CD4-positive, alpha-beta T cell (primary cell): ENCODE measurements at regions not wholly inside any gene's neighbourhood (a gene's known extent, or its start where the extent isn't known, plus 50 kb on each side); places are given as distances from the start of the nearest gene placed in this dataset.

Experiments used
- ATAC-seq: fragments of 200-7000 bp; cut with Tn5 transposase; one replicate; pipeline ENCODE4 v1.10.0; 2022; ENCODE audit warnings: mild to moderate bottlenecking; ENCODE audit not compliant: poor library complexity
- CTCF ChIA-PET: fragments of 350-600 bp; sonication (Branson Sonifier 250); formaldehyde crosslinking; loops from one replicate; lab custom pipeline; 2021; ENCODE audit warnings: antibody characterized with exemption, inconsistent platforms; lab: Charles Lee
- POLR2A ChIA-PET: fragments of 350-600 bp; sonication (Branson Sonifier 250); formaldehyde crosslinking; loops from one replicate; lab custom pipeline; 2021; ENCODE audit warnings: antibody characterized with exemption, inconsistent platforms; lab: Charles Lee
- DNase-seq, 14 experiments: peaks; one replicate each; pipeline ENCODE4 v3.0.0-alpha.2; 2013 to 2020; ENCODE audit warnings: mixed read lengths in 2 of 14
- H3K27ac ChIP-seq, 2 donors: one replicate each; pipeline versions ENCODE4 v1.5.1 to v1.7.0; 2013; ENCODE audit warnings: low read length in 2 of 2, low read depth in 1 of 2, mild to moderate bottlenecking in 1 of 2
- H3K27me3 ChIP-seq, 2 experiments: 1 replicate in 1 of 2; 2 replicates in 1 of 2; pipeline versions ENCODE4 v1.6.1 to v1.7.0; 2013; ENCODE audit warnings: low read length in 2 of 2, control low read depth in 1 of 2, mild to moderate bottlenecking in 1 of 2, moderate library complexity in 1 of 2; ENCODE audit not compliant: insufficient read depth in 2 of 2, control insufficient read depth in 1 of 2
- H3K36me3 ChIP-seq: one replicate; pipeline ENCODE4 v1.6.1; 2013; ENCODE audit warnings: low read length, control low read depth; ENCODE audit not compliant: insufficient read depth
- H3K4me1 ChIP-seq: one replicate; pipeline ENCODE4 v1.6.1; 2013; ENCODE audit warnings: low read length, control low read depth; ENCODE audit not compliant: insufficient read depth
- H3K4me3 ChIP-seq: one replicate; pipeline ENCODE4 v1.5.1; 2013; ENCODE audit warnings: mild to moderate bottlenecking, low read length, moderate library complexity
- H3K9me3 ChIP-seq, 2 experiments: 1 replicate in 1 of 2; 2 replicates in 1 of 2; pipeline versions ENCODE4 v1.6.1 to v1.7.0; 2013; ENCODE audit warnings: low read length in 2 of 2, mild to moderate bottlenecking in 2 of 2, control low read depth in 1 of 2, moderate library complexity in 1 of 2; ENCODE audit not compliant: control insufficient read depth in 1 of 2, insufficient read depth in 1 of 2
- H3K27ac Mint-ChIP-seq: one replicate; pipeline ENCODE4 v1.8.0; 2020; ENCODE audit warnings: mixed read lengths
- H3K27me3 Mint-ChIP-seq: one replicate; pipeline ENCODE4 v1.8.0; 2021; ENCODE audit warnings: mixed read lengths
- H3K36me3 Mint-ChIP-seq: one replicate; pipeline ENCODE4 v1.8.0; 2021; ENCODE audit warnings: low read depth, mixed read lengths
- H3K4me1 Mint-ChIP-seq: one replicate; pipeline ENCODE4 v1.8.0; 2021; ENCODE audit warnings: low read depth, mixed read lengths
- H3K4me3 Mint-ChIP-seq: one replicate; pipeline ENCODE4 v1.8.0; 2020; ENCODE audit warnings: mild to moderate bottlenecking, mixed read lengths
- H3K9me3 Mint-ChIP-seq: one replicate; pipeline ENCODE4 v1.8.0; 2020; ENCODE audit warnings: mixed read lengths
- intact Hi-C, 2 experiments: fragments of 100-400 bp; cut with DNase I in 1 of 2; cut with micrococcal nuclease in 1 of 2; formaldehyde crosslinking; loops; one replicate each; pipeline versions ENCODE4 v1.15.1 to v1.9.0; 2023 to 2025; cut with DNase I, micrococcal nuclease
- TF ChIP-seq, protein P1 (sequence below): fragments of 200-600 bp; IDR thresholded peaks from one replicate; pipeline ENCODE4 v1.8.0; 2022; ENCODE audit warnings: antibody characterized with exemption, mild to moderate bottlenecking

DNA sequence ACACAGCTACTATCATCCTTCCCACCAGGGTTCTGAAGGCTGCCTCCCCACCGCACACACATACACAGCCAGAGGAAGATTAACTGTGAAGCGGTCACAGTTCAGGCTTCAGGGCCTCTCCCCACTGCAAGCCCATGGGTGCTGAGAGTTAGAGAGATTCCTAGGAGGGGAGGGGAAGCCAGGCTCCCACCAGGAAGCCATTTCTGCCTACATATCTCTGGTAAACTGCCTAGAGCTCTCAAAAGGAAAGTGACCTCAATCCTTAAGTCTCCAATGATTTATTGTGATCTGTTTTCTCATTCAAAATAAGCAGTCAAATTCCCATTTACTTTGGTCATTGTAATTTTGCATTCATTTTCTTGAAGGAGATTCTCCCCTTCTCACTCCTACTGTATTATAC lies 141.0 kb upstream of the BNIP2 start:
- intact Hi-C loops, result no loop called here
- H3K27me3 ChIP-seq, result no peaks in the 10 kb centered on the region
- H3K36me3 ChIP-seq, result no peaks in the 10 kb centered on the region
- Mint-ChIP-seq H3K4me3 (no peak overlapping the region), H3K9me3 (no peaks in the 10 kb centered on the region), H3K27ac (no peak overlapping the region), H3K27me3 (no peaks in the 10 kb centered on the region), H3K36me3 (no peaks in the 10 kb centered on the region), H3K4me1 (no peaks in the 10 kb centered on the region)
- no peaks in the 10 kb centered on the region for H3K9me3 ChIP-seq
- no peak for DNase-seq
- CTCF ChIA-PET, result no interaction called here
- TF ChIP-seq, protein P1, sequence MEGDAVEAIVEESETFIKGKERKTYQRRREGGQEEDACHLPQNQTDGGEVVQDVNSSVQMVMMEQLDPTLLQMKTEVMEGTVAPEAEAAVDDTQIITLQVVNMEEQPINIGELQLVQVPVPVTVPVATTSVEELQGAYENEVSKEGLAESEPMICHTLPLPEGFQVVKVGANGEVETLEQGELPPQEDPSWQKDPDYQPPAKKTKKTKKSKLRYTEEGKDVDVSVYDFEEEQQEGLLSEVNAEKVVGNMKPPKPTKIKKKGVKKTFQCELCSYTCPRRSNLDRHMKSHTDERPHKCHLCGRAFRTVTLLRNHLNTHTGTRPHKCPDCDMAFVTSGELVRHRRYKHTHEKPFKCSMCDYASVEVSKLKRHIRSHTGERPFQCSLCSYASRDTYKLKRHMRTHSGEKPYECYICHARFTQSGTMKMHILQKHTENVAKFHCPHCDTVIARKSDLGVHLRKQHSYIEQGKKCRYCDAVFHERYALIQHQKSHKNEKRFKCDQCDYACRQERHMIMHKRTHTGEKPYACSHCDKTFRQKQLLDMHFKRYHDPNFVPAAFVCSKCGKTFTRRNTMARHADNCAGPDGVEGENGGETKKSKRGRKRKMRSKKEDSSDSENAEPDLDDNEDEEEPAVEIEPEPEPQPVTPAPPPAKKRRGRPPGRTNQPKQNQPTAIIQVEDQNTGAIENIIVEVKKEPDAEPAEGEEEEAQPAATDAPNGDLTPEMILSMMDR, result no peak
- POLR2A ChIA-PET, result interaction anchor here (1.5 kb wide), 1 partner anchor 26 kb away, joined by 4 read pairs; no protein-coding TSS in a partner anchor
- no peak for ATAC-seq
- H3K4me3 ChIP-seq, result no peak overlapping the region
- H3K4me1 ChIP-seq, result no peaks in the 10 kb centered on the region
- H3K27ac ChIP-seq, result no peak overlapping the region

DNA sequence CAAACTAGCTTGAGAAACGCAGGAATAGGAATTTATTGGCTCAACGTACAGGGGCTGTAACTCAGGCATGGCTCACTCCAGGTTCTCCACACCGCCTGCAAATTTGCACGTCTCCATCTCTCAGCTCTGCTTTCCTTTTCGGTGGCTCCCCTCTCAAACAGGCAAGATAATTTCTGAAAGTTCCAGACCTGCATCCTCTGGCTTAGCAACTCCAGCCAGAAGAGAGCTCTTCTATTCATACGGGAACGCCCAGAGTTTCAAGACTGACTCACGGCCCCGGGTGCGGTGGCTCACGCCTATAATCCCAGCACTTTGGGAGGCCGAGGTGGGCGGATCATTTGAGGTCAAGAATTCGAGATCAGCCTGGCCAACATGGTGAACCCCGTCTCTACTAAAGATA lies 139.7 kb upstream of the BNIP2 start:
- Mint-ChIP-seq H3K4me1 (no peaks in the 10 kb centered on the region), H3K9me3 (peaks cover under 1% of the 10 kb centered on the region), H3K27ac (no peak overlapping the region), H3K36me3 (no peaks in the 10 kb centered on the region), H3K4me3 (no peak overlapping the region), H3K27me3 (no peaks in the 10 kb centered on the region)
- ChIA-PET CTCF (no interaction called here), POLR2A (interaction anchor here (1.0 kb wide), 1 partner anchor 14 kb away, joined by 3 read pairs; no protein-coding TSS in a partner anchor)
- Histone ChIP-seq H3K27ac (no peak overlapping the region), H3K36me3 (no peaks in the 10 kb centered on the region), H3K9me3 (no peaks in the 10 kb centered on the region), H3K27me3 (no peaks in the 10 kb centered on the region), H3K4me3 (no peak overlapping the region), H3K4me1 (no peaks in the 10 kb centered on the region)
- TF ChIP-seq, protein P1, result no peak
- ATAC-seq (no peak), DNase-seq (no peak)
- intact Hi-C loops, result no loop called here

DNA sequence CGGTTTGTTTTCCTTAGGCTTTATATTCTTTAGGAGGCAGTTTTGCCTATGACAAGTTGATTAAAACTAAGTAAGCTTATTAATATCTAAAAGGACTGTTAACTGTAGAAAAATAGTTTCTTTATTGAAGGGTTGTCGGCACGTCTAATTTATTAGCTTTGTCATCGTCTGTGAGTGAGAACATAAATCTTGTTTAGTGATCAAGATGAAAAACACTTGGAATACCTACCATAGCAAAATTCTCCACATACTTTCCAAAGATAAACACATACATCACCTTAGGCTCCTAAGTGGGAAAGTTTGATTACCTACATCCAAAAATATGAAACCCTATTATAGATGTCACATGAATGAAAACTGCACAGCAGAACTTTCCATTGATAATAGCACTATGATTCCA lies 139.1 kb upstream of the BNIP2 start:
- Histone ChIP-seq H3K36me3 (no peaks in the 10 kb centered on the region), H3K27me3 (no peaks in the 10 kb centered on the region), H3K9me3 (no peaks in the 10 kb centered on the region), H3K4me3 (no peak overlapping the region), H3K27ac (no peak overlapping the region), H3K4me1 (no peaks in the 10 kb centered on the region)
- CTCF ChIA-PET, result interaction anchor here (0.7 kb wide), 1 partner anchor 15 kb away, joined by 3 read pairs; no protein-coding TSS in a partner anchor
- POLR2A ChIA-PET, result no interaction called here
- H3K36me3 Mint-ChIP-seq, result no peaks in the 10 kb centered on the region
- DNase-seq (no peak), ATAC-seq (no peak)
- H3K4me3 Mint-ChIP-seq, result no peak overlapping the region
- H3K4me1 Mint-ChIP-seq, result no peaks in the 10 kb centered on the region
- H3K27me3 Mint-ChIP-seq, result no peaks in the 10 kb centered on the region
- TF ChIP-seq, protein P1, result no peak
- H3K27ac Mint-ChIP-seq, result no peak overlapping the region
- peaks cover 4% of the 10 kb centered on the region for H3K9me3 Mint-ChIP-seq
- intact Hi-C loops, result no loop called here
